LNCaP clone FGC (cell line): ENCODE measurements at regions not wholly inside any gene's neighbourhood (a gene's known extent, or its start where the extent isn't known, plus 50 kb on each side); places are given as distances from the start of the nearest gene placed in this dataset.

Experiments
- DNase-seq: peaks from one replicate; pipeline ENCODE4 v3.0.0-alpha.2; 2011; ENCODE audit warnings: low read depth
- H3K4me3 ChIP-seq: 2 replicates; pipeline ENCODE4 v1.5.1; 2011; ENCODE audit warnings: mild to moderate bottlenecking, low read depth, low read length, control low read depth
- TF ChIP-seq, protein P1 (sequence below): IDR thresholded peaks from 2 replicates; pipeline ENCODE4 v1.5.1; 2012; ENCODE audit warnings: mild to moderate bottlenecking; ENCODE audit not compliant: control insufficient read depth, insufficient read depth; ENCODE audit errors: extremely low read depth

DNA sequence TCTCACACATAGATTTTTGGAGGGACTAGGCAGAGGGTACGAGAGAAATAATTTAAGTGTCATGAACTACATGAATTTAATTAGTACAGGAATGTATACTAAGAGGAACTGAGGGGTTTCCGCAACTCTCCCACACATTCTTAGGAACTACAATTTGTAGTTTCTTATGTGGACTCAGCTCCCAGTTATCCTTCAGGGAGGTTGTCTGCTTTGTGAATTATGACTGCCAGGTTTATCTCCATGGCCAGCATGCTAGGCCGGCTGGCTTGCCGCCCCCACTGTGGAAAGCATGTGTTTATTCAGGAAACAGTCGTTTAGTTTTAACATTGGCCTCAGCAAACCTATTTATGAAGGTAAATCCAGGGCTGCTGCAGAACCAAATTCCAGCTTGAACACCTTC, 415.0 kb downstream of the KCTD16 start:
- H3K4me3 ChIP-seq: no peak overlapping the region
- no peak for DNase-seq
- TF ChIP-seq, protein P1, sequence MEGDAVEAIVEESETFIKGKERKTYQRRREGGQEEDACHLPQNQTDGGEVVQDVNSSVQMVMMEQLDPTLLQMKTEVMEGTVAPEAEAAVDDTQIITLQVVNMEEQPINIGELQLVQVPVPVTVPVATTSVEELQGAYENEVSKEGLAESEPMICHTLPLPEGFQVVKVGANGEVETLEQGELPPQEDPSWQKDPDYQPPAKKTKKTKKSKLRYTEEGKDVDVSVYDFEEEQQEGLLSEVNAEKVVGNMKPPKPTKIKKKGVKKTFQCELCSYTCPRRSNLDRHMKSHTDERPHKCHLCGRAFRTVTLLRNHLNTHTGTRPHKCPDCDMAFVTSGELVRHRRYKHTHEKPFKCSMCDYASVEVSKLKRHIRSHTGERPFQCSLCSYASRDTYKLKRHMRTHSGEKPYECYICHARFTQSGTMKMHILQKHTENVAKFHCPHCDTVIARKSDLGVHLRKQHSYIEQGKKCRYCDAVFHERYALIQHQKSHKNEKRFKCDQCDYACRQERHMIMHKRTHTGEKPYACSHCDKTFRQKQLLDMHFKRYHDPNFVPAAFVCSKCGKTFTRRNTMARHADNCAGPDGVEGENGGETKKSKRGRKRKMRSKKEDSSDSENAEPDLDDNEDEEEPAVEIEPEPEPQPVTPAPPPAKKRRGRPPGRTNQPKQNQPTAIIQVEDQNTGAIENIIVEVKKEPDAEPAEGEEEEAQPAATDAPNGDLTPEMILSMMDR: no peak

DNA sequence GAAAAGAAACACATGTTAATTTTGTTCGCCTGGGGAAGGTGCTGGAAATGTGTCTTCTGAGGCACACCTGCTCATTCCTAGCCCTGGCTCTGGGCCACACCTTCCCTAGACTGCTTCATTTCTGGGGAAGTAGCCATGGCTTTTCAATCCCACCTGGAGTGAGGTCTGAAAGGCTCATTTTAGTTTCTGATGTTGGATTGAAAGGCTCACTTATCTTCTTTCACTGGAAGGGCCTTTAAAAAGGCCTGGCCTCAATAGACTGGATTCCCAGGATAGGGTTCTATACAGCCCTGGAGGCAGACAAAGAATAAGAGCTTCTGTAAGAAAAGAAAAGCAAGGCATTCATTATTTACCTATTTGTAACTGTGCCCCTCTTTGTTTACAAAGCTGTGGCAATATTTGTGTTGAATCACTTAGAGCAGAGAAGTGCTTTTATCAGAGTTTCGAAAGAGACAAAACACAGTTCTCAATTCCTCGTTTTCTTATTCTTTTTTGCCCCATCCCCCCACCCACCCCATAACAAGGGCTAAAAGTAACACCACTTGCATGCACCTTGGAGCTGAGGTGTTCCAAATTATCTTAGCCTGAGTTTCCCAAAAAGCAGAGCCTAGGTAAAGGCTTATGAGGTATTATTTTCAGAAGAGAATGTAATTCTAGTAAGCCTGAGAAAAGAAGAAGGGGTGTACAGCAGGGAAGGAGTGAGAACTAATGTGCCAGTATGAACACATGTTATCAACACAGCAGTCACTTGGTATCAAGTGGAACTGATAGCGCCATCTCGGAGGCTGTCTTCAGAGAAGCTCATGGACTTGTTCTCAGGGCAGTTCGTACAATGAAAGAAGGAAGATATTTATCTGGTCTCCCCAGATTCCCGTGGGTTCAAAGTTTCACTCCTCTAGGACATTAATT, 413.1 kb downstream of the KCTD16 start:
- H3K4me3 ChIP-seq: no peak overlapping the region
- TF ChIP-seq, protein P1: no peak
- DNase-seq: no peak

DNA sequence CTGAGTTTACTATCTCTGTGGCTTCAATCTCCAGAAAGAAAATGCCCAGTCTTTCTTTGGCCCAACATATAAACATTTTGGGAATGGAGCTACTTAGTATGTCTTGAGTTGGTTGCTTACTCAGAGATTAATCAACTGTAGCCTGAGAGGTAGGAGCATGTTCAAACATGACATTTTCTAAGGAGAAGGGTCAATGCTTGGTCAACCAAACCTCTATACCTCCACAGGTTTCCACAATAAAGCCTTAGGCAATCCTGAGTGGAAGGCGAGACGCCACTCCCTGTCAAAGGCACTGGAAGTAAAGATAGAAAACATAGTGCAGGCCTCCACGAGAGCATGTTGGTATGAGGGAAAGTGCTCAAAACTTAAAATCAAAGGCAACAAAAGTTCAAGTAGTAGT, 411.4 kb downstream of the KCTD16 start:
- TF ChIP-seq, protein P1: no peak
- no peak overlapping the region for H3K4me3 ChIP-seq
- DNase-seq: no peak

DNA sequence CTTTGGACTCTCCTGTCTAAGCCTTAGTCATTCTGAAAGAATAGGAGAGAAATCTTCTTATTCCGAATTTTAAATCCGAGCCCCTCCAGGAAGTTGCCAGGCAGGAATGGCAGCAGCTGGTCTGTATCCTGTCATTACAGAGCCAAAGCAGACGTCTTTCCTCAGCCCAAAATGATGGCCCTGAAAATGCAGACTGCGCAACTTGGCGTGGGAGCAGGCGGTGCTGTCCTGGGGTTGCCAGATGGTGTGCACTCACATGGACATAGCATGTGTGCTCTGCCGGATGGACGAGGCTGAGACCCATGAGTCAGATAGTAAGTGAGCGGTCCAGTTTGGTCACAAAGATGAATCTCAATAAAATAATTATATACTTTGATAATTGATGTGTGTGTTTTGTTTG, 410.4 kb downstream of the KCTD16 start:
- TF ChIP-seq, protein P1: no peak
- no peak overlapping the region for H3K4me3 ChIP-seq
- no peak for DNase-seq

DNA sequence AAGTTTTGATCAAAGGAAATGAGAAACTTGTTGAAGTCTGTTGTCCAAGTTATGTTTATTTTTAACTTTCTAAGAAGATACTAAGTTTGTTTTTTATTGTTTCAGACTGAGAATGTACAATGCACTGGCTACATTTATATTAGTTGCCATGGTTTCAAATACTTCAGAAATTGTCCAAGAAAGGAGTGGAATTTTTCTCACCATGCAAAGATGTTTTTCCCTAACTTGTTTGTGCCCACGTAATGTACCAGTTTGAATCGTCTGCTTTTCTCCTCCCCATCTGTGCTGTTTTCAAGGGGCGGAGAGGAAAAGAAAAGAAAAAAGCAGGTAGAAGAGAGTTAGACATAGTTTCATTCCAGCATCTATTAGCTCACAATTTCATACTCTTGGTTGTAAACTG, 407.0 kb downstream of the KCTD16 start:
- TF ChIP-seq, protein P1: no peak

DNA sequence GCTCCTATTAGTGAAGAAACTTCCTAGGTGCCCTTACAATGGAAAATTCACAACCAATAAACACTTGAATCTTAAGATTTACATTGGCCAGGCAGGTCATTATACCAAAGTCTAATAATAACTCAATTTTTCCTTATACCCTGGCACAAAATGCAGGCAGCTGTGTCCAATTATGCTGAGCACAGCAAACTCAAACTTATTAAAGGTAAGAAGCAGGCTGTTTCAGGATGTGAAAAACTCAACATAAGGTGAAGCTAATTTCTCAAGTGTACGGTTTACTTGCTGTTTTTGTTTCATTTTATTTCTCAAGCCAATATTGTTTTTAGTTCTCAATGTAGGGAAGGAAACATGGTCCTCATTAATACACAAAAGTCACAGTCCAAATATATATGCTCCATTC, 405.1 kb downstream of the KCTD16 start:
- TF ChIP-seq, protein P1: no peak
- no peak for DNase-seq
- no peak overlapping the region for H3K4me3 ChIP-seq

More for the DNA sequence above, 407.0 kb downstream of the KCTD16 start:
- no peak overlapping the region for H3K4me3 ChIP-seq
- DNase-seq: no peak

DNA sequence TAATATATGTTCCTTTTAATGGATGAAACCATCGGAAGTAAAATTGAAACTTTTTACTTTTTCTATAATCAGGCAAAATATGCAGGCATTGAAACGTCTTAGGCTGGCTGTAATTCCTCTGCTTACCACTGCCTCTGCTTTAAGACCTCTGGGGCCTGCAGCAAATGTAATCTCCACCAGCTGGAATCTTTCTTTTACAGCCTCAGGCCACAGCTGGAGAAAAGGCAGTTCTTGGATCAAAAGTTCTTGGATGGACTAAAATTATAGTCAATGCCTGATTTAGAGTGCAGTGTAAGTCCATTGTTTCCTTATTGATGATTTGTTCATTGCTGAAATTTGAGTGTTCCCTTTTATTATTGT, 396.7 kb downstream of the KCTD16 start:
- DNase-seq: no peak
- TF ChIP-seq, protein P1: no peak
- H3K4me3 ChIP-seq: no peak overlapping the region
